ENCODE measurements at regions not wholly inside any gene's neighbourhood (a gene's known extent, or its start where the extent isn't known, plus 50 kb on each side); places are given as distances from the start of the nearest gene placed in this dataset.
A peak's percentile ranks its signal among the peaks of the same experiment; 100 is the strongest.

- no peak for DNase-seq
These were observed 146.8 kb upstream of the DPT start for GRCh38 chr1:168875831-168876230.

- no peak for DNase-seq
These were observed 147.8 kb upstream of the DPT start for GRCh38 chr1:168876830-168877229.

- DNase-seq, result no peak
These were observed 151.1 kb upstream of the DPT start for GRCh38 chr1:168879896-168880734.

GRCh38 chr1:168881656-168882260 lies 152.8 kb upstream of the DPT start:
- no peak for DNase-seq

GRCh38 chr1:168887381-168887780 lies 158.4 kb upstream of the DPT start:
- DNase-seq, result no peak

GRCh38 chr1:168888418-168888817 lies 159.4 kb upstream of the DPT start:
- no peak for DNase-seq

GRCh38 chr1:168892931-168893330 lies 163.9 kb upstream of the DPT start:
- no peak for DNase-seq

DNA sequence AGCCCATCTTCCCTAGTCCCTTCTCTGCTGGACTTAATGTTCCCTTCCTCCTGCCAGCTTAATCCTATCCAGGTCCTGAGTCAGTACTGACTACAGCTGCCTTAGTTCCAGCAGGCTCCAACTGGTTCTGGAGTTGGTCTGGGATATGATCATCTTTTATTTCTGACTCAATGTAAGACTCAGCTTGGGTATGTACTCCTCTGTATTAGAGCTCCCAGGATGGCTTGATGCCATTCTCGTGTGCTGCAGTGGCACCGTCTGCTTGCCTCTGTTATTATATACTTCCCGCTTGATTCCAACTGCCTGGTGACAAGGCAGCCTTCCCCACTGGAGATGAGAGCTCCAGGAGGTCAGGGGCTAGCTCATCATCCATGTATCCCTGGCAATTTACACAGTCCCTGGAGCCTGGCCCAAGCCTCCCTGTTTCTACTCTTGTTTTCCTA lies 164.4 kb upstream of the DPT start:
- DNase-seq, result no peak

DNA sequence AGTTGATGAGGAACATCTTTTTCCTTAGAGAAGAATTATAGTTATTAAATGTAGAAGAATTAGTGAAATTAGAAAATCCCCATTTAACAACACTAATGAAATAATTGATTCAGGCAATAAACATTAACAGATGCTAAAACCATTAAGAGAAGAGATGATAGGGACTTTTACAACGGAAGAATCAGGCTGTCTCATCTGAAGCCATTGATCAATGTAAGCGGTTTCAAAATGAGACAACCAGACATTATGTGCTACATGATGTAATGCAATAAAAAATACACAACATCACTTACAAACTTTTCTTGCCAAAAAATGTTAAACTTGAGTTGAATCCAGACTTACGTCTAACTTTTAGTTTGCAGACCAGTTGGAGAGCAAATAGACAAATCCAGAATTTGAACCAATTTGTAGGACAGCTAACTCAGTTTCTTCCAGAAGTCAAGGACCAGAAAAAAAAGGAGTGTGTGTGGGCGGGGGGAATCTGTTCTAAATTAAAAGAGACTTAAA lies 165.4 kb upstream of the DPT start:
- no peak for DNase-seq

DNA sequence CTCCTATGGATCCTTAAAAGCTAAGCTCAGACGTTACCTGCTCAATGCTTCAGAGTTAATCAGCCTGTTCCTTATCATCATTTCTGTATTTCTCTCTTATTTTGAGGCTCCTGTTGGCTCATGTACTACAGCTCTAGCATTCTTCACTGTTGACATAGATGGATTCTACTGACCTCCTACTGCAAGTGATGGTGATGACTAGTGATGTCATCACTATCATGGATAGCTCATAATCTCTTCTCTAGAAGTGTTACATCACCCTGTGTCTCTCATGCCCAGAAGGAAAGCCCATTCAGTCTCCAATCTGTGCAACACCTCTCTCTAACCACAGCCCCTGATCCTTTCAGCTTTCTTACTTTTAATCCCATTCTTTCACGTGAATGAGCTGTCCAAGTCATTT lies 168.2 kb upstream of the DPT start:
- no peak for DNase-seq

- DNase-seq, result no peak
These were observed 174.3 kb upstream of the DPT start for GRCh38 chr1:168903237-168903830.

GRCh38 chr1:168905633-168906032 lies 176.6 kb upstream of the DPT start:
- DNase-seq, result no peak

DNA sequence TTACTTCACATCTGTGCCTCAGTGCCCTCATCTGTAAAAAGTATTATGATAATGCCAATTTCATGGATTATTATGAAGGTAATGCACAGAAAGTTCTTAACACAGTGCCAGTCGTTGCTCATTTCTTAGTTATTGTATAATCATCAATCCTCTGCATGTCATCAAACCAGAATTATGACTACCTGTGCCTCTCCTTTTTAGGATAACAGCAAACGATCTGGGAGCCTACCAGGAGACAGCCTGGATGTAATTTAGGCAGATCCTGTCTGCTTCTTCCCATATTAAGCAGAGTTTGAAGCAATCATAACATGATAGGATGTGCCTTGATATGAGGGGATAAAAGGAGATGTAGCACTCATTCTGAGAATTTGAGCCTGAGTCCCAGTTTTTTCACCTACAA lies 177.4 kb upstream of the DPT start:
- DNase-seq, result no peak

- peak; percentile 66 for DNase-seq
These were observed 178.0 kb upstream of the DPT start for GRCh38 chr1:168907053-168907452.

GRCh38 chr1:168907786-168908348 lies 178.9 kb upstream of the DPT start:
- DNase-seq, result no peak

DNA sequence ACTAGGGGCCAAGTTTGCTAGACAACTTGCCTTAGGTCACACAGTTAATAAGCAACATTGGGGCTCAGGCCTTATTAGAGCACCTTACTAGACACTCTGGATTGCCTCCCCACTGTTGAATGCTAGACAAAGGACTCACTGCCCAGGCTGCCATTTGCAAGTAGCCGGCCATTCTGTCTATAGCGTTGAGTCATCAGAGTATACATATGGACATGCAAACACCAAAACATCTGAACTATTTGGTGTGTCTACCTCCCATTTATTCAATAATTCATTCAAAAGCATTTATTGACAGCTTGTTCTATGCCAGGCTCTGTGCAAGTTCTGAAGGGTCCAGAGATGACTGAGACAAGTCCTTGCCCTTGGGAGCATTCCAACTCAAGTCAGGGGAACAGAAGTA lies 181.4 kb upstream of the DPT start:
- no peak for DNase-seq

DNA sequence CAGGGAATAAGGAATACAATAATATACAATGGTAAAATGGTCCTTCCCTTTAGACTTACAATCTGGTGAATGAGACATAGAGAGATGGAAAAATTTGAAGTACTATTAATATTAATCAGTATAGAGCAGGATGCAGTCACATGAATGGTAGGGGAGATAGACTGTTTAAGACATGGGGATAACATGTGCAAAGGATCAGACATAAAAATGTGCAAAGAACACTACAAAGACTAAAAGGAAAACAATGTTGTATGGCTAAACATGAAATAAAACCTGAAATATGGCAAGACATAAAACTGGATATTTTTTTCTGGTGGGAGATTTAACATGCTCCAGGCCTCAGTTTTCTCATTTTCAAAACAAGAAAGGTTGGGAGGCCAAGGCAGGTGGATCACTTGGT lies 182.4 kb upstream of the DPT start:
- DNase-seq, result no peak

GRCh38 chr1:168913711-168914463 lies 184.9 kb upstream of the DPT start:
- DNase-seq, result no peak

GRCh38 chr1:168917309-168917708 lies 188.3 kb upstream of the DPT start:
- DNase-seq, result no peak

- DNase-seq, result no peak
These were observed 188.7 kb upstream of the ATP1B1 start for GRCh38 chr1:168917796-168918195.

DNA sequence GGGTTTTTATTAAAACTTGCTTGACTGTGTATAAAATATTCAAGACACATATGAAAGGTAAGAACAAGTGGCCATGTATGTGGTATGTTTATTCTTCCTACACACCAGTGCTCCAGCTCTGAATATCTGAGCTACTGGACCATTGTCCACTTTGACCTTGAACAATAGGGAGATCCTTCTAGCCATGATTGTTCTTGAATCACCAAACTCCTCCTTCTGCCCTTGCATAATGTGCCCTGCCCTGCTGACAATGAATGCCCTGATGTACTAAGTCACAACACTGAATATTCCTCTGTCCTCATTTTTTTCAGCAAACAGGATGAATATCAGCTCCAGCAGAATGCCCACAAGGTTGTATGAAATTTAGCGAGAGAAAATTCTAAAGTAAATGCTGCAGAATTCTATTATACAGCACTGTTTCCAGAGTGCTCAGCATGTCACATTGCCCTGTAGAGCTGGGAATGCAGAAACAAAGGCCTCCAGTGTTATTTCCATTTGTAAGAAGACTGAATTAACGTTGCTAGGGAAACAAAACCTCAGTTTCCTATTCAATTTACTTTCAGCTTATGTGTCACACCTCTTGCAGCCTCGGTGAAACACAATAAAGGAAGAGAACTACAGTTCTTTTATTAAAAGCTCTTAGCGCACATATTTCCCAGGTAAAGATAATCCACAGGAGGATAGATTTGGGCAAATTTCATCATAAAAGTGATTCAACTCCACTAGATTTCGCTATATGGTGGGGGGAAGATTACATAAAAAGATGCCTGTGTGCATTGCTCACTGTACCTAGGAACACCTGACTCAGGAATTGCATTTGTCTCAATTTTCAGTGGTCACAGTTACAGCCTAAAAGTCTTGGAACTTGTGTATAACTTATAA lies 187.4 kb upstream of the ATP1B1 start:
- no peak for DNase-seq
